Hepatocyte (in vitro differentiated cells): ENCODE measurements at regions not wholly inside any gene's neighbourhood (a gene's known extent, or its start where the extent isn't known, plus 50 kb on each side); places are given as distances from the start of the nearest gene placed in this dataset.

ENCODE experiments used
- EZH2 ChIP-seq: fragments of 200-600 bp; sonication (generic); IDR thresholded peaks from 2 replicates; pipeline ENCODE4 v1.6.1; 2016; ENCODE audit warnings: antibody characterized with exemption, mild to moderate bottlenecking, borderline replicate concordance
- TF ChIP-seq, protein P1 (sequence below): fragments of 200-600 bp; sonication (generic); IDR thresholded peaks from 2 replicates; pipeline ENCODE4 v1.5.1; 2016; ENCODE audit warnings: antibody characterized with exemption, mild to moderate bottlenecking; ENCODE audit not compliant: poor library complexity

DNA sequence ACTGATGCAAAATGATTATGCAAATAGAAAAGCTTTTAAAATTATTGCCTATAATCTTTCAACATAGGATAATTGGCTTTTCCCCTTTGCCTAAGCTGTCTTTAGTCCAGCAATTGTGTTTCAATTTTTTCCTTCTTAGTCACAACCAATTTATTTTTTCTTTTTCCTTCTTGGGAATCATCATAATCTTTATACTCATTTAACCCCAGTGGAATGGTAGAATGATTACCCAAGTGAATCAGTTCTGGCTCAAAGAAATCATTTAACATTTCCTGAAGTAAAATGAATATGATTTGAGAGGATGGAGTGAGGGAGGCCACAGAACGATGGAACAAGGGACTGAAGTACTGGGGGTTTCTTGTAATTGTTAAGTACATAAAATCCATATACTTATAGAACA, 93.0 kb upstream of the CRIM1 start:
- no peak for TF ChIP-seq EZH2
- TF ChIP-seq, protein P1, sequence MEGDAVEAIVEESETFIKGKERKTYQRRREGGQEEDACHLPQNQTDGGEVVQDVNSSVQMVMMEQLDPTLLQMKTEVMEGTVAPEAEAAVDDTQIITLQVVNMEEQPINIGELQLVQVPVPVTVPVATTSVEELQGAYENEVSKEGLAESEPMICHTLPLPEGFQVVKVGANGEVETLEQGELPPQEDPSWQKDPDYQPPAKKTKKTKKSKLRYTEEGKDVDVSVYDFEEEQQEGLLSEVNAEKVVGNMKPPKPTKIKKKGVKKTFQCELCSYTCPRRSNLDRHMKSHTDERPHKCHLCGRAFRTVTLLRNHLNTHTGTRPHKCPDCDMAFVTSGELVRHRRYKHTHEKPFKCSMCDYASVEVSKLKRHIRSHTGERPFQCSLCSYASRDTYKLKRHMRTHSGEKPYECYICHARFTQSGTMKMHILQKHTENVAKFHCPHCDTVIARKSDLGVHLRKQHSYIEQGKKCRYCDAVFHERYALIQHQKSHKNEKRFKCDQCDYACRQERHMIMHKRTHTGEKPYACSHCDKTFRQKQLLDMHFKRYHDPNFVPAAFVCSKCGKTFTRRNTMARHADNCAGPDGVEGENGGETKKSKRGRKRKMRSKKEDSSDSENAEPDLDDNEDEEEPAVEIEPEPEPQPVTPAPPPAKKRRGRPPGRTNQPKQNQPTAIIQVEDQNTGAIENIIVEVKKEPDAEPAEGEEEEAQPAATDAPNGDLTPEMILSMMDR = no peak
